IMR-90 (cell line): ENCODE measurements at regions not wholly inside any gene's neighbourhood (a gene's known extent, or its start where the extent isn't known, plus 50 kb on each side); places are given as distances from the start of the nearest gene placed in this dataset.

ENCODE experiments used
- ATAC-seq: fragments of 200-7000 bp; cut with Tn5 transposase; 2 replicates; pipeline ENCODE4 v1.9.1; 2020; ENCODE audit warnings: low read depth, mild to moderate bottlenecking, moderate library complexity
- BruUV-seq: library from RNA; stranded (reverse); fragments of 400-500 nt; replicated peaks from 2 replicates; lab custom pipeline; 2021; lab: Mats Ljungman, UMichigan
- CTCF ChIA-PET: fragments of 300-600 bp; formaldehyde crosslinking; extraction: SDS; loops from one replicate; lab custom pipeline; 2021; ENCODE audit warnings: antibody characterized with exemption; lab: Yijun Ruan, JAX
- POLR2A ChIA-PET: fragments of 300-600 bp; sonication (Branson Sonifier 250); formaldehyde crosslinking; loops from one replicate; lab custom pipeline; 2022; ENCODE audit warnings: antibody characterized with exemption; ENCODE audit not compliant: unreplicated experiment; lab: Charles Lee
- DNase-seq: peaks from one replicate; pipeline ENCODE4 v3.0.0; 2013
- H2AFZ ChIP-seq: replicated peaks from 2 replicates; pipeline ENCODE3; 2013; ENCODE audit warnings: low read length, mild to moderate bottlenecking; ENCODE audit not compliant: poor library complexity
- H2AK5ac ChIP-seq: 2 replicates; pipeline ENCODE4 v1.6.1; 2013; ENCODE audit warnings: low read depth, low read length, inconsistent platforms
- H2AK9ac ChIP-seq: replicated peaks from 2 replicates; pipeline ENCODE3; 2013; ENCODE audit warnings: mild to moderate bottlenecking, low read depth, low read length, moderate library complexity; ENCODE audit not compliant: poor library complexity
- H2BK120ac ChIP-seq: 2 replicates; pipeline ENCODE4 v1.6.1; 2013; ENCODE audit warnings: low read depth, low read length, inconsistent platforms
- H2BK15ac ChIP-seq: 3 replicates; pipeline ENCODE4 v1.6.1; 2013; ENCODE audit warnings: low read depth, low read length, inconsistent platforms
- H2BK20ac ChIP-seq: 2 replicates; pipeline ENCODE4 v1.6.1; 2013; ENCODE audit warnings: low read depth, mild to moderate bottlenecking, inconsistent platforms, low read length, moderate library complexity
- H2BK5ac ChIP-seq: 2 replicates; pipeline ENCODE4 v1.6.1; 2013; ENCODE audit warnings: mild to moderate bottlenecking, low read depth, low read length, inconsistent platforms; ENCODE audit not compliant: poor library complexity, severe bottlenecking
- H3K14ac ChIP-seq: replicated peaks from 2 replicates; pipeline ENCODE4 v1.6.1; 2013; ENCODE audit warnings: low read depth, low read length, inconsistent platforms
- H3K18ac ChIP-seq: 2 replicates; pipeline ENCODE4 v1.6.1; 2013; ENCODE audit warnings: low read depth, low read length, control low read depth
- H3K23ac ChIP-seq: 2 replicates; pipeline ENCODE4 v1.6.1; 2013; ENCODE audit warnings: low read depth, low read length, inconsistent platforms
- H3K27ac ChIP-seq: 2 replicates; pipeline ENCODE4 v1.5.1; 2013; ENCODE audit warnings: mild to moderate bottlenecking, control low read depth, low read length; ENCODE audit not compliant: insufficient read depth
- H3K27me3 ChIP-seq: 2 replicates; pipeline ENCODE4 v1.6.1; 2013; ENCODE audit warnings: low read length; ENCODE audit not compliant: control insufficient read depth, insufficient read depth
- H3K36me3 ChIP-seq: 2 replicates; pipeline ENCODE4 v1.6.1; 2013; ENCODE audit warnings: low read length, mixed read lengths; ENCODE audit not compliant: control insufficient read depth, insufficient read depth
- H3K4ac ChIP-seq: 2 replicates; pipeline ENCODE4 v1.6.1; 2013; ENCODE audit warnings: low read depth, low read length, inconsistent platforms
- H3K4me1 ChIP-seq: 2 replicates; pipeline ENCODE4 v1.6.1; 2013; ENCODE audit warnings: low read length, mixed read lengths; ENCODE audit not compliant: control insufficient read depth, insufficient read depth
- H3K4me2 ChIP-seq: 2 replicates; pipeline ENCODE4 v1.6.1; 2013; ENCODE audit warnings: low read depth, mild to moderate bottlenecking, control low read depth, low read length, moderate library complexity
- H3K4me3 ChIP-seq: 2 replicates; pipeline ENCODE4 v1.5.1; 2013; ENCODE audit warnings: low read depth, mild to moderate bottlenecking, control low read depth, low read length, moderate library complexity; ENCODE audit not compliant: insufficient read depth
- H3K56ac ChIP-seq: 2 replicates; pipeline ENCODE4 v1.6.1; 2013; ENCODE audit warnings: low read length, inconsistent platforms; ENCODE audit not compliant: insufficient read depth; ENCODE audit errors: extremely low read depth
- H3K79me1 ChIP-seq, 2 experiments: 2 replicates each; pipeline ENCODE4 v1.6.1; 2013; ENCODE audit warnings: low read length in 2 of 2, inconsistent platforms in 1 of 2, low read depth in 1 of 2
- H3K9ac ChIP-seq: 2 replicates; pipeline ENCODE4 v1.6.1; 2013; ENCODE audit warnings: low read depth, low read length, control low read depth
- H3K9me1 ChIP-seq: 2 replicates; pipeline ENCODE4 v1.6.1; 2013; ENCODE audit warnings: low read length, inconsistent platforms; ENCODE audit not compliant: insufficient read depth
- H3K9me3 ChIP-seq: 2 replicates; pipeline ENCODE4 v1.6.1; 2013; ENCODE audit warnings: low read length; ENCODE audit not compliant: control insufficient read depth, insufficient read depth
- H4K20me1 ChIP-seq: 2 replicates; pipeline ENCODE4 v1.6.1; 2013; ENCODE audit warnings: low read length, inconsistent platforms; ENCODE audit not compliant: insufficient read depth
- H4K5ac ChIP-seq: 2 replicates; pipeline ENCODE4 v1.6.1; 2013; ENCODE audit warnings: mild to moderate bottlenecking, low read depth, low read length, control low read depth
- H4K8ac ChIP-seq, 2 experiments: 2 replicates each; pipeline ENCODE4 v1.6.1; 2013; ENCODE audit warnings: low read depth in 2 of 2, low read length in 2 of 2, control low read depth in 1 of 2, inconsistent platforms in 1 of 2
- H4K91ac ChIP-seq: 2 replicates; pipeline ENCODE4 v1.6.1; 2013; ENCODE audit warnings: low read depth, low read length, inconsistent platforms; ENCODE audit not compliant: insufficient read depth
- BHLHE40 ChIP-seq: fragments of 150-350 bp; IDR thresholded peaks from 2 replicates; pipeline ENCODE4 v1.6.1; 2016; ENCODE audit warnings: mild to moderate bottlenecking, low read depth, low read length
- CEBPB ChIP-seq: IDR thresholded peaks from 2 replicates; pipeline ENCODE4 v1.6.1; 2012; ENCODE audit warnings: low read depth, low read length, improper control_type of control experiment
- CHD1 ChIP-seq: IDR thresholded peaks from 2 replicates; pipeline ENCODE4 v1.6.1; 2012; ENCODE audit warnings: low read depth, low read length, improper control_type of control experiment
- ELK1 ChIP-seq: fragments of 150-350 bp; IDR thresholded peaks from 2 replicates; pipeline ENCODE4 v1.6.1; 2016; ENCODE audit warnings: low read depth, mild to moderate bottlenecking, low read length, moderate library complexity, borderline replicate concordance
- FOS ChIP-seq: fragments of 150-350 bp; IDR thresholded peaks from 2 replicates; pipeline ENCODE4 v1.6.1; 2016; ENCODE audit warnings: low read depth, low read length
- MAFK ChIP-seq: IDR thresholded peaks from 2 replicates; pipeline ENCODE4 v1.6.1; 2012; ENCODE audit warnings: low read depth, low read length, improper control_type of control experiment
- MAZ ChIP-seq: IDR thresholded peaks from 2 replicates; pipeline ENCODE4 v1.6.1; 2012; ENCODE audit warnings: low read depth, mild to moderate bottlenecking, low read length, improper control_type of control experiment, moderate library complexity, borderline replicate concordance
- MXI1 ChIP-seq: IDR thresholded peaks from 2 replicates; pipeline ENCODE4 v1.6.1; 2012; ENCODE audit warnings: low read depth, mild to moderate bottlenecking, low read length, moderate library complexity, borderline replicate concordance
- NFE2L2 ChIP-seq: fragments of 150-350 bp; IDR thresholded peaks from 2 replicates; pipeline ENCODE4 v1.6.1; 2016; ENCODE audit warnings: low read depth, mild to moderate bottlenecking, low read length
- POLR2A ChIP-seq: IDR thresholded peaks from 2 replicates; pipeline ENCODE4 v1.6.1; 2012; ENCODE audit warnings: mild to moderate bottlenecking, low read depth, low read length
- RAD21 ChIP-seq: IDR thresholded peaks from 2 replicates; pipeline ENCODE4 v1.6.1; 2012; ENCODE audit warnings: low read length, improper control_type of control experiment
- RCOR1 ChIP-seq: IDR thresholded peaks from 2 replicates; pipeline ENCODE4 v1.6.1; 2012; ENCODE audit warnings: mild to moderate bottlenecking, low read length, improper control_type of control experiment; ENCODE audit not compliant: insufficient replicate concordance
- RFX5 ChIP-seq: IDR thresholded peaks from 2 replicates; pipeline ENCODE4 v1.8.0; 2012; ENCODE audit warnings: low read depth, mild to moderate bottlenecking, low read length, moderate library complexity
- SMC3 ChIP-seq: fragments of 150-350 bp; IDR thresholded peaks from 2 replicates; pipeline ENCODE4 v1.6.1; 2016; ENCODE audit warnings: low read depth, mild to moderate bottlenecking, antibody characterized with exemption, low read length, moderate library complexity
- USF2 ChIP-seq: fragments of 150-350 bp; IDR thresholded peaks from 2 replicates; pipeline ENCODE4 v1.6.1; 2017; ENCODE audit warnings: mild to moderate bottlenecking, antibody characterized with exemption, low read length, low read depth
- dilution Hi-C: fragments of 300-500 bp; cut with HindIII; formaldehyde crosslinking; loops from one replicate; pipeline ENCODE4 v1.14.3; 2018; ENCODE audit warnings: low sequenced_read_pairs; ENCODE audit not compliant: unreplicated experiment
- in situ Hi-C: fragments of 300-500 bp; cut with MboI; formaldehyde crosslinking; loops from 3 replicates; pipeline ENCODE4 v1.14.3; 2019; ENCODE audit warnings: low sequenced_read_pairs, inconsistent platforms, mixed read lengths
- intact Hi-C: fragments of 100-400 bp; cut with micrococcal nuclease; formaldehyde crosslinking; loops from 2 replicates; pipeline ENCODE4 v1.10.0; 2022
- TF ChIP-seq, protein P1 (sequence below): conservative IDR thresholded peaks from 2 replicates; pipeline ENCODE4 v1.5.1; 2012; ENCODE audit warnings: mild to moderate bottlenecking, low read depth, low read length, improper control_type of control experiment

DNA sequence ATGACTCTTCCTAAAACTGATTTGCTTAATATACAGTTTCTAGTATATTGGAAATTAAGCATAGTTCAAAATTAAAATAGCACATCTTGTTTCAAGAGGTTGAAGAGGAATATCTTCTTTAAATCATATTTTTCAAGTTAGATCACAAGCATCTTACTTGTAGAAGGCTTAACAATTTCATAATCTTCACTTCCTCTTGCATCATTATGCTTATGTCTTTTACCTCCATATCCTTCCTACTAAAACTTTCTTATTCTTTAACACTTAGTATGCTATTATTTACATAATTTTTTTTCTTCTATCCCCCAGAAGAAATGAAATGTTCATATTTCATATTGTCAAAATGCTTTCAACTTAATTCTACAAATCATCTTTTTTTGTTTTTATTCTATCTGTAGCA is 1354.9 kb upstream of the TMEFF2 start:
- Histone ChIP-seq H2AFZ (no peak overlapping the region), H4K91ac (no peak overlapping the region), H3K27me3 (no peaks in the 10 kb centered on the region), H3K79me1 (no peaks in the 10 kb centered on the region), H2AK9ac (no peak overlapping the region), H4K5ac (no peak overlapping the region), H3K27ac (no peak overlapping the region), H2BK5ac (no peak overlapping the region), H3K9me1 (no peaks in the 10 kb centered on the region), H3K36me3 (no peaks in the 10 kb centered on the region), H3K4me3 (no peak overlapping the region), H3K56ac (no peak overlapping the region), H3K23ac (no peak overlapping the region), H4K8ac (no peak overlapping the region), H3K4me2 (no peak overlapping the region), H4K20me1 (no peaks in the 10 kb centered on the region), H2BK15ac (no peak overlapping the region), H2BK20ac (no peak overlapping the region), H3K4ac (no peak overlapping the region), H2AK5ac (no peak overlapping the region), H3K9ac (no peak overlapping the region), H3K14ac (no peak overlapping the region), H2BK120ac (no peak overlapping the region), H3K4me1 (no peaks in the 10 kb centered on the region), H3K18ac (no peak overlapping the region), H3K9me3 (no peaks in the 10 kb centered on the region; the same call in 1 of the 2 replicates)
- in situ Hi-C loops (no loop called here), dilution Hi-C loops (no loop called here), intact Hi-C loops (no loop called here)
- no TSS peak for BruUV-seq
- CTCF ChIA-PET, result no interaction called here
- POLR2A ChIA-PET, result no interaction called here
- DNase-seq, result no peak
- no peak for ATAC-seq
- TF ChIP-seq ELK1 (no peak), BHLHE40 (no peak), CHD1 (no peak), NFE2L2 (no peak), USF2 (no peak), CEBPB (no peak), MXI1 (no peak), RCOR1 (no peak), RAD21 (no peak), RFX5 (no peak), MAFK (no peak), SMC3 (no peak), MAZ (no peak), FOS (no peak), POLR2A (no peak)
- TF ChIP-seq, protein P1, sequence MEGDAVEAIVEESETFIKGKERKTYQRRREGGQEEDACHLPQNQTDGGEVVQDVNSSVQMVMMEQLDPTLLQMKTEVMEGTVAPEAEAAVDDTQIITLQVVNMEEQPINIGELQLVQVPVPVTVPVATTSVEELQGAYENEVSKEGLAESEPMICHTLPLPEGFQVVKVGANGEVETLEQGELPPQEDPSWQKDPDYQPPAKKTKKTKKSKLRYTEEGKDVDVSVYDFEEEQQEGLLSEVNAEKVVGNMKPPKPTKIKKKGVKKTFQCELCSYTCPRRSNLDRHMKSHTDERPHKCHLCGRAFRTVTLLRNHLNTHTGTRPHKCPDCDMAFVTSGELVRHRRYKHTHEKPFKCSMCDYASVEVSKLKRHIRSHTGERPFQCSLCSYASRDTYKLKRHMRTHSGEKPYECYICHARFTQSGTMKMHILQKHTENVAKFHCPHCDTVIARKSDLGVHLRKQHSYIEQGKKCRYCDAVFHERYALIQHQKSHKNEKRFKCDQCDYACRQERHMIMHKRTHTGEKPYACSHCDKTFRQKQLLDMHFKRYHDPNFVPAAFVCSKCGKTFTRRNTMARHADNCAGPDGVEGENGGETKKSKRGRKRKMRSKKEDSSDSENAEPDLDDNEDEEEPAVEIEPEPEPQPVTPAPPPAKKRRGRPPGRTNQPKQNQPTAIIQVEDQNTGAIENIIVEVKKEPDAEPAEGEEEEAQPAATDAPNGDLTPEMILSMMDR, result no peak
